IPS DF 6.9 (cell line): ENCODE measurements at regions not wholly inside any gene's neighbourhood (a gene's known extent, or its start where the extent isn't known, plus 50 kb on each side); places are given as distances from the start of the nearest gene placed in this dataset.

Experiments
- DNase-seq: peaks from one replicate; pipeline ENCODE4 v3.0.0-alpha.2; 2013; ENCODE audit warnings: low read depth, low spot score
- H3K27ac ChIP-seq: one replicate; pipeline ENCODE4 v1.5.1; 2013; ENCODE audit warnings: low read length, control low read depth
- H3K27me3 ChIP-seq: 2 replicates; pipeline ENCODE4 v1.6.1; 2013; ENCODE audit warnings: mild to moderate bottlenecking, low read length; ENCODE audit not compliant: control insufficient read depth, insufficient read depth
- H3K36me3 ChIP-seq: 2 replicates; pipeline ENCODE4 v1.6.1; 2013; ENCODE audit warnings: low read length; ENCODE audit not compliant: control insufficient read depth, insufficient read depth
- H3K4me1 ChIP-seq: 2 replicates; pipeline ENCODE4 v1.6.1; 2013; ENCODE audit warnings: low read length; ENCODE audit not compliant: control insufficient read depth, insufficient read depth
- H3K4me3 ChIP-seq: 2 replicates; pipeline ENCODE4 v1.5.1; 2013; ENCODE audit warnings: mild to moderate bottlenecking, low read length
- H3K9me3 ChIP-seq: 2 replicates; pipeline ENCODE4 v1.6.1; 2013; ENCODE audit warnings: low read length, inconsistent platforms; ENCODE audit not compliant: control insufficient read depth, insufficient read depth
- WGBS: extraction: QIAGEN DNeasy Blood & Tissue Kit; methylation state at CpG from one replicate; pipeline ENCODE4 v1.1.7; 2013; ENCODE audit warnings: mixed read lengths, missing lambda C conversion rate; ENCODE audit not compliant: insufficient read length, insufficient coverage; 5-methylcytosine and 5-hydroxymethylcytosine counted together

- H3K4me1 ChIP-seq: no peaks in the 10 kb centered on the region
- no peaks in the 10 kb centered on the region for H3K36me3 ChIP-seq
- no peak for DNase-seq
- WGBS: no CpG with 5 or more reads among the region's 4 CpGs
- no peak overlapping the region for H3K27ac ChIP-seq
- no peaks in the 10 kb centered on the region for H3K9me3 ChIP-seq
- H3K27me3 ChIP-seq: no peaks in the 10 kb centered on the region
- H3K4me3 ChIP-seq: no peak overlapping the region
Measured at GRCh38 chr11:110027627-110028371, 65.4 kb upstream of the ZC3H12C start.

- WGBS: no CpG with 5 or more reads among the region's 2 CpGs
- Histone ChIP-seq H3K4me1 (no peaks in the 10 kb centered on the region), H3K27me3 (no peaks in the 10 kb centered on the region), H3K9me3 (no peaks in the 10 kb centered on the region), H3K36me3 (no peaks in the 10 kb centered on the region), H3K4me3 (no peak overlapping the region), H3K27ac (no peak overlapping the region)
- no peak for DNase-seq
Measured at GRCh38 chr11:110028921-110029320, 64.3 kb upstream of the ZC3H12C start.

DNA sequence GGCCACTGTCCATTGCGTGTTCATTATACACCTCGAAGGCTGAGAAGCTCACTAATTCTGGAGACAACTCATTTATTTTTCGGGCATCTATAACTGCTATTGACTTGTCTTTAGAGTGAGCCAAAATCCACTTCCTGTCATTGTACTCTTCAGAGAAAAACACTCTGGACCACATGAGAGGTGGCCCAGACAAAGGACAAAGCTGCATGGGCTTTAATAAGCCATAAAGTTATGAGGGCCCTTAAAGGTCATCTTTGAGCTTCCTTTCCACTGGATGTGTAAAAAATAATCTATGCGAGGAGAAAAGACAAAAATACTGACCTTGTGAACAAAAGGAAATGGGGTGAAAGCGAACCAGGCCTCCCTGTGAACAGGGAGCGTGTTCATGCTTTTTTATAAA is 63.5 kb upstream of the ZC3H12C start:
- H3K27ac ChIP-seq: no peak overlapping the region
- no peaks in the 10 kb centered on the region for H3K4me1 ChIP-seq
- no peaks in the 10 kb centered on the region for H3K9me3 ChIP-seq
- no peaks in the 10 kb centered on the region for H3K36me3 ChIP-seq
- no CpG with 5 or more reads among the region's 6 CpGs for WGBS
- DNase-seq: no peak
- no peaks in the 10 kb centered on the region for H3K27me3 ChIP-seq
- no peak overlapping the region for H3K4me3 ChIP-seq

DNA sequence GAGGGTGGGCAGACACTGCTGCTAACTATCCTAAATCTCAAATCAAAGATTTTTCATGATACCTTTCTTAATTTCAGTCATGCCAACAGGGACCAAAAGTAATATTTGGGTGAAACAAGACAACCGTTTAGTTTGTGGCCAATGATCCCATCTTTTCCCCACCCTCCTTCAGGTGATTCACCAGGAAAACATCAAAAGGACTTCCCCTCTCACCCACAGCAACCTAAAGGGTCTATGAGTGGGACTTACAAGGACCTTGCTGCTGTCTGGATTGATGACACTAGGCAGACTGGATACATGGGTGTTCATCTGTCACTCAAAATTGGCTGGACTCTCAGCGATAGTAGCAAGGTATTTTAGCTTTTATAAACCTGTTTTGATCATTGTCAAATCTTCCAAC is 62.0 kb upstream of the ZC3H12C start:
- Histone ChIP-seq H3K36me3 (no peaks in the 10 kb centered on the region), H3K4me1 (no peaks in the 10 kb centered on the region), H3K27me3 (no peaks in the 10 kb centered on the region), H3K9me3 (no peaks in the 10 kb centered on the region), H3K27ac (no peak overlapping the region), H3K4me3 (no peak overlapping the region)
- no CpG with 5 or more reads among the region's 2 CpGs for WGBS
- DNase-seq: no peak

GRCh38 chr11:110032259-110032658 is 60.9 kb upstream of the ZC3H12C start:
- DNase-seq: no peak
- H3K4me1 ChIP-seq: no peaks in the 10 kb centered on the region
- H3K36me3 ChIP-seq: no peaks in the 10 kb centered on the region
- no peak overlapping the region for H3K4me3 ChIP-seq
- H3K27me3 ChIP-seq: no peaks in the 10 kb centered on the region
- H3K9me3 ChIP-seq: no peaks in the 10 kb centered on the region
- no CpG with 5 or more reads among the region's 5 CpGs for WGBS
- H3K27ac ChIP-seq: no peak overlapping the region

DNA sequence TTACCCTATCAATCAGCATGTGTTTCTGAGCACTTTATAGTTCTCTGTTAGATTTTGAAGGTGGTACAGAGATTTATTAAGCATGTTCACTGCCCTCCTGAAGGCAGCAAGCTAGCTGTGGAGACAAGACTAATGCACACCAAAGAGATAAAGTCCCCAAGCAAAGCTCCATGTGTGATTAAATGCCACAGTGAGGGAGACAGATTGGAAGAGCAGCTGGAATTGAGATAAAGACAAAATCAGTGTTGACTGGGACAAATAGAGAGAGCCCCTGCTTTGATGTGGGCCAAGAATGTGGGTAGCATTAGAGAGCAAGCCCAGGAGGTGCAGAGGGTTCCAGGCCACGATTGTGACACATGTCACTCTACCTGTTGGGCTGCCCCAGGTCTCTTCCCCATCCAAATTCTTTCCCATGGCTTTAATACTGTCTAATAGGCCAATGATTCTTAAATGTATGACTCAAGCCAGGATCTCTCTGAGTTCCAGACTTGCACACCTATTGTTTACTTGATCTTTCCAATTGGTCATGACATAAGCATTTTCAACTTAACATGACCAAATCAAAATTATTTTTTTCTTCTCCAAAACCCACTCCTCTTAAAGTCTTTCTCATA is 60.1 kb upstream of the ZC3H12C start:
- Histone ChIP-seq H3K27ac (no peak overlapping the region), H3K9me3 (no peaks in the 10 kb centered on the region), H3K4me3 (no peak overlapping the region), H3K4me1 (no peaks in the 10 kb centered on the region), H3K27me3 (no peaks in the 10 kb centered on the region), H3K36me3 (no peaks in the 10 kb centered on the region)
- no peak for DNase-seq
- WGBS: no CpG with 5 or more reads among the region's 1 CpG

- Histone ChIP-seq H3K36me3 (no peaks in the 10 kb centered on the region), H3K4me1 (no peaks in the 10 kb centered on the region), H3K27ac (no peak overlapping the region), H3K9me3 (no peaks in the 10 kb centered on the region), H3K4me3 (no peak overlapping the region), H3K27me3 (no peaks in the 10 kb centered on the region)
- no CpG with 5 or more reads among the region's 4 CpGs for WGBS
- DNase-seq: no peak
Measured at GRCh38 chr11:110034806-110035205, 58.4 kb upstream of the ZC3H12C start.

GRCh38 chr11:110035357-110035756 is 57.8 kb upstream of the ZC3H12C start:
- no peaks in the 10 kb centered on the region for H3K9me3 ChIP-seq
- no peaks in the 10 kb centered on the region for H3K27me3 ChIP-seq
- H3K4me3 ChIP-seq: no peak overlapping the region
- H3K36me3 ChIP-seq: no peaks in the 10 kb centered on the region
- no peaks in the 10 kb centered on the region for H3K4me1 ChIP-seq
- DNase-seq: no peak
- H3K27ac ChIP-seq: no peak overlapping the region
- no CpG with 5 or more reads among the region's 2 CpGs for WGBS

DNA sequence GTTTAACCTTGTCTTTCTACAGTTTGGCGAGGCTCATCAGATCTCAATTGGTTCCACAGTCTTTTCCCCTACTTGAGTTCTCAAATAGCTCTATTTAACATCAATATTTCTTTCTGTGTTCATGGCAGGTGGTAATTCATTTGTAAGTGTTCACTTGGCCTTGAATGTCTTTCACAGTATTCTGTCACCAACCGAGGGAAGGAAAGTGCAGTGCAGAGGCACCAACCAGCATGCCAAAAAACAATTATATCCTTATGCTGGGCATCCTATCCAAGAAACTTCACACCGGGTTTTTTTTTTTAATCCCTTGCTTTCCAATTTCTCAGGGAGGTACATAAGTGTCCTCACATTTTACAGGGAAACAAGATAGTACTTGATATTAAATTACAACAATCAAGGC is 55.0 kb upstream of the ZC3H12C start:
- no peaks in the 10 kb centered on the region for H3K36me3 ChIP-seq
- H3K4me3 ChIP-seq: no peak overlapping the region
- no peak overlapping the region for H3K27ac ChIP-seq
- WGBS: no CpG with 5 or more reads among the region's 3 CpGs
- no peaks in the 10 kb centered on the region for H3K9me3 ChIP-seq
- no peaks in the 10 kb centered on the region for H3K4me1 ChIP-seq
- no peak for DNase-seq
- no peaks in the 10 kb centered on the region for H3K27me3 ChIP-seq
